ENCODE measurements at regions not wholly inside any gene's neighbourhood (a gene's known extent, or its start where the extent isn't known, plus 50 kb on each side); places are given as distances from the start of the nearest gene placed in this dataset.

DNA sequence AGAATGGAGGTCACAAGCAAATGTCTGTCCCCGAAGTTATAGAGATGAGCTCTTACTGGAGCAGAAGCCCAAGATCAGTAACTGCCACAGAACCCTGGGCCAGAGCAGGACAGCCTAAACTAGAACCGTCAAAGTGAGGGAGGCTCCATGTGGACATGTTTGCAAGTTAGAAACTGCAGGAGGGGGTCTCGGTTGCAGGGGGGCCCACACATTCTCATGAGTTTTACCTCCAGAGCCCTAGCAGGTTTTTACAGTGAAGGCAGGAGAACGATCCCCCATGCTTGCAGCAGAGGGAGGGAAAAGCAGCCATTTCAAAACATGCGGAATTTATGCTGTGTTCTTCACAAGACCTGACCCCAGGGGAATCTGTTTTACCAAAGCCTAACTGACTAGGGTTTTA, 133.5 kb upstream of the B3GAT1 start:
- TF ChIP-seq BACH2 (CRISPR knock-in tag; IDR thresholded peaks at IDR 0.05; ENCODE audit: borderline replicate concordance), result no peak
- TF ChIP-seq, protein P1, sequence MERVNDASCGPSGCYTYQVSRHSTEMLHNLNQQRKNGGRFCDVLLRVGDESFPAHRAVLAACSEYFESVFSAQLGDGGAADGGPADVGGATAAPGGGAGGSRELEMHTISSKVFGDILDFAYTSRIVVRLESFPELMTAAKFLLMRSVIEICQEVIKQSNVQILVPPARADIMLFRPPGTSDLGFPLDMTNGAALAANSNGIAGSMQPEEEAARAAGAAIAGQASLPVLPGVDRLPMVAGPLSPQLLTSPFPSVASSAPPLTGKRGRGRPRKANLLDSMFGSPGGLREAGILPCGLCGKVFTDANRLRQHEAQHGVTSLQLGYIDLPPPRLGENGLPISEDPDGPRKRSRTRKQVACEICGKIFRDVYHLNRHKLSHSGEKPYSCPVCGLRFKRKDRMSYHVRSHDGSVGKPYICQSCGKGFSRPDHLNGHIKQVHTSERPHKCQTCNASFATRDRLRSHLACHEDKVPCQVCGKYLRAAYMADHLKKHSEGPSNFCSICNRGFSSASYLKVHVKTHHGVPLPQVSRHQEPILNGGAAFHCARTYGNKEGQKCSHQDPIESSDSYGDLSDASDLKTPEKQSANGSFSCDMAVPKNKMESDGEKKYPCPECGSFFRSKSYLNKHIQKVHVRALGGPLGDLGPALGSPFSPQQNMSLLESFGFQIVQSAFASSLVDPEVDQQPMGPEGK (CRISPR knock-in tag; IDR thresholded peaks at IDR 0.05; ENCODE audit: borderline replicate concordance), result no peak
- TF ChIP-seq, protein P2, sequence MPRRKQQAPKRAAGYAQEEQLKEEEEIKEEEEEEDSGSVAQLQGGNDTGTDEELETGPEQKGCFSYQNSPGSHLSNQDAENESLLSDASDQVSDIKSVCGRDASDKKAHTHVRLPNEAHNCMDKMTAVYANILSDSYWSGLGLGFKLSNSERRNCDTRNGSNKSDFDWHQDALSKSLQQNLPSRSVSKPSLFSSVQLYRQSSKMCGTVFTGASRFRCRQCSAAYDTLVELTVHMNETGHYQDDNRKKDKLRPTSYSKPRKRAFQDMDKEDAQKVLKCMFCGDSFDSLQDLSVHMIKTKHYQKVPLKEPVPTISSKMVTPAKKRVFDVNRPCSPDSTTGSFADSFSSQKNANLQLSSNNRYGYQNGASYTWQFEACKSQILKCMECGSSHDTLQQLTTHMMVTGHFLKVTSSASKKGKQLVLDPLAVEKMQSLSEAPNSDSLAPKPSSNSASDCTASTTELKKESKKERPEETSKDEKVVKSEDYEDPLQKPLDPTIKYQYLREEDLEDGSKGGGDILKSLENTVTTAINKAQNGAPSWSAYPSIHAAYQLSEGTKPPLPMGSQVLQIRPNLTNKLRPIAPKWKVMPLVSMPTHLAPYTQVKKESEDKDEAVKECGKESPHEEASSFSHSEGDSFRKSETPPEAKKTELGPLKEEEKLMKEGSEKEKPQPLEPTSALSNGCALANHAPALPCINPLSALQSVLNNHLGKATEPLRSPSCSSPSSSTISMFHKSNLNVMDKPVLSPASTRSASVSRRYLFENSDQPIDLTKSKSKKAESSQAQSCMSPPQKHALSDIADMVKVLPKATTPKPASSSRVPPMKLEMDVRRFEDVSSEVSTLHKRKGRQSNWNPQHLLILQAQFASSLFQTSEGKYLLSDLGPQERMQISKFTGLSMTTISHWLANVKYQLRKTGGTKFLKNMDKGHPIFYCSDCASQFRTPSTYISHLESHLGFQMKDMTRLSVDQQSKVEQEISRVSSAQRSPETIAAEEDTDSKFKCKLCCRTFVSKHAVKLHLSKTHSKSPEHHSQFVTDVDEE (CRISPR knock-in tag; IDR thresholded peaks at IDR 0.05), result no peak
- no peak for TF ChIP-seq ZNF70 (CRISPR knock-in tag; IDR thresholded peaks at IDR 0.05)
- TF ChIP-seq ZFP3 (CRISPR knock-in tag; IDR thresholded peaks at IDR 0.05), result no peak
- TF ChIP-seq RARB (CRISPR knock-in tag; IDR thresholded peaks at IDR 0.05), result no peak
- no peak for TF ChIP-seq TOX (CRISPR knock-in tag; IDR thresholded peaks at IDR 0.05; ENCODE audit: borderline replicate concordance)
- TF ChIP-seq, protein P3, sequence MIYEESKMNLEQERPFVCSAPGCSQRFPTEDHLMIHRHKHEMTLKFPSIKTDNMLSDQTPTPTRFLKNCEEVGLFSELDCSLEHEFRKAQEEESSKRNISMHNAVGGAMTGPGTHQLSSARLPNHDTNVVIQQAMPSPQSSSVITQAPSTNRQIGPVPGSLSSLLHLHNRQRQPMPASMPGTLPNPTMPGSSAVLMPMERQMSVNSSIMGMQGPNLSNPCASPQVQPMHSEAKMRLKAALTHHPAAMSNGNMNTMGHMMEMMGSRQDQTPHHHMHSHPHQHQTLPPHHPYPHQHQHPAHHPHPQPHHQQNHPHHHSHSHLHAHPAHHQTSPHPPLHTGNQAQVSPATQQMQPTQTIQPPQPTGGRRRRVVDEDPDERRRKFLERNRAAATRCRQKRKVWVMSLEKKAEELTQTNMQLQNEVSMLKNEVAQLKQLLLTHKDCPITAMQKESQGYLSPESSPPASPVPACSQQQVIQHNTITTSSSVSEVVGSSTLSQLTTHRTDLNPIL (CRISPR knock-in tag; IDR thresholded peaks at IDR 0.05; ENCODE audit: low read depth), result no peak
- no peak for TF ChIP-seq ISL1 (CRISPR knock-in tag; IDR thresholded peaks at IDR 0.05)
- no peak for TF ChIP-seq ESRRG (CRISPR knock-in tag; IDR thresholded peaks at IDR 0.05)
- TF ChIP-seq CSDC2 (CRISPR knock-in tag; IDR thresholded peaks at IDR 0.05), result no peak
- no peak for TF ChIP-seq PPARA (CRISPR knock-in tag; IDR thresholded peaks at IDR 0.05; ENCODE audit: borderline replicate concordance)
- TF ChIP-seq ARNTL (CRISPR knock-in tag; IDR thresholded peaks at IDR 0.05; ENCODE audit: borderline replicate concordance, low read depth), result no peak
- no peak for TF ChIP-seq OSR1 (CRISPR knock-in tag; IDR thresholded peaks at IDR 0.05)
